H9 (cell line): ENCODE measurements at regions not wholly inside any gene's neighbourhood (a gene's known extent, or its start where the extent isn't known, plus 50 kb on each side); places are given as distances from the start of the nearest gene placed in this dataset.

Experiments
- DNase-seq: peaks from one replicate; pipeline ENCODE4 v3.0.0-alpha.2; 2017
- H2AFZ ChIP-seq: one replicate; pipeline ENCODE4 v1.6.1; 2013; ENCODE audit warnings: mild to moderate bottlenecking, low read length, control low read depth, moderate library complexity
- H2AK5ac ChIP-seq: 2 replicates; pipeline ENCODE4 v1.6.1; 2013; ENCODE audit warnings: low read length, control low read depth, mixed read lengths; ENCODE audit not compliant: insufficient read length
- H2BK120ac ChIP-seq: one replicate; pipeline ENCODE4 v1.6.1; 2013; ENCODE audit warnings: low read depth, mild to moderate bottlenecking, low read length, control low read depth, inconsistent platforms; ENCODE audit not compliant: poor library complexity, severe bottlenecking
- H2BK12ac ChIP-seq: 2 replicates; pipeline ENCODE4 v1.6.1; 2013; ENCODE audit warnings: low read length, control low read depth, mixed read lengths, low read depth; ENCODE audit not compliant: insufficient read length
- H2BK15ac ChIP-seq: 2 replicates; pipeline ENCODE4 v1.6.1; 2013; ENCODE audit warnings: low read depth, low read length, control low read depth
- H2BK20ac ChIP-seq: one replicate; pipeline ENCODE4 v1.6.1; 2013; ENCODE audit warnings: low read depth, mild to moderate bottlenecking, low read length, control low read depth, inconsistent platforms; ENCODE audit not compliant: poor library complexity, severe bottlenecking
- H2BK5ac ChIP-seq: 2 replicates; pipeline ENCODE4 v1.6.1; 2013; ENCODE audit warnings: low read length, control low read depth, mixed read lengths; ENCODE audit not compliant: insufficient read length
- H3K14ac ChIP-seq: 2 replicates; pipeline ENCODE4 v1.6.1; 2013; ENCODE audit warnings: low read length, control low read depth; ENCODE audit not compliant: insufficient read depth
- H3K18ac ChIP-seq: 2 replicates; pipeline ENCODE4 v1.6.1; 2013; ENCODE audit warnings: low read depth, mild to moderate bottlenecking, mixed read lengths, low read length, control low read depth; ENCODE audit not compliant: insufficient read length
- H3K23ac ChIP-seq: 2 replicates; pipeline ENCODE4 v1.6.1; 2013; ENCODE audit warnings: low read length, control low read depth, mixed read lengths, low read depth; ENCODE audit not compliant: insufficient read length
- H3K23me2 ChIP-seq: 2 replicates; pipeline ENCODE4 v1.6.1; 2013; ENCODE audit warnings: low read depth, mild to moderate bottlenecking, mixed read lengths, low read length, control low read depth; ENCODE audit not compliant: insufficient read length, poor library complexity, severe bottlenecking
- H3K27ac ChIP-seq: 2 replicates; pipeline ENCODE4 v1.5.1; 2013; ENCODE audit warnings: low read length, control low read depth, mixed read lengths, low read depth; ENCODE audit not compliant: insufficient read length
- H3K27me3 ChIP-seq: 2 replicates; pipeline ENCODE4 v1.6.1; 2013; ENCODE audit warnings: low read length, control low read depth, inconsistent platforms; ENCODE audit not compliant: insufficient read depth
- H3K4ac ChIP-seq: 2 replicates; pipeline ENCODE4 v1.6.1; 2013; ENCODE audit warnings: low read depth, mild to moderate bottlenecking, control low read depth, inconsistent platforms, low read length, moderate library complexity
- H3K4me1 ChIP-seq: 2 replicates; pipeline ENCODE4 v1.6.1; 2013; ENCODE audit warnings: low read length, control low read depth, inconsistent platforms; ENCODE audit not compliant: insufficient read depth
- H3K4me2 ChIP-seq: 2 replicates; pipeline ENCODE4 v1.6.1; 2013; ENCODE audit warnings: low read length, control low read depth, mixed read lengths; ENCODE audit not compliant: insufficient read length, insufficient read depth
- H3K56ac ChIP-seq: 2 replicates; pipeline ENCODE4 v1.6.1; 2013; ENCODE audit warnings: low read depth, mild to moderate bottlenecking, mixed read lengths, low read length, control low read depth; ENCODE audit not compliant: insufficient read length
- H3K79me1 ChIP-seq: 2 replicates; pipeline ENCODE4 v1.6.1; 2013; ENCODE audit warnings: low read depth, mild to moderate bottlenecking, moderate library complexity, low read length, control low read depth, inconsistent platforms; ENCODE audit not compliant: insufficient read depth, poor library complexity, severe bottlenecking
- H3K79me2 ChIP-seq: 2 replicates; pipeline ENCODE4 v1.6.1; 2013; ENCODE audit warnings: low read length, control low read depth, inconsistent platforms; ENCODE audit not compliant: insufficient read depth
- H3K9ac ChIP-seq: 2 replicates; pipeline ENCODE4 v1.6.1; 2013; ENCODE audit warnings: low read length, control low read depth, mixed read lengths; ENCODE audit not compliant: insufficient read length; ENCODE audit errors: extremely low read depth
- H3K9me3 ChIP-seq: one replicate; pipeline ENCODE4 v1.6.1; 2013; ENCODE audit warnings: low read depth, low read length, inconsistent platforms; ENCODE audit not compliant: control insufficient read depth
- H3T11ph ChIP-seq: one replicate; pipeline ENCODE4 v1.6.1; 2013; ENCODE audit warnings: mild to moderate bottlenecking, low read length, control low read depth, inconsistent platforms
- H4K20me1 ChIP-seq: one replicate; pipeline ENCODE4 v1.6.1; 2013; ENCODE audit not compliant: control insufficient read depth, insufficient read length, insufficient read depth
- H4K5ac ChIP-seq: 2 replicates; pipeline ENCODE4 v1.6.1; 2013; ENCODE audit warnings: low read depth, mild to moderate bottlenecking, mixed read lengths, low read length, control low read depth; ENCODE audit not compliant: insufficient read length
- H4K8ac ChIP-seq: replicated peaks from 2 replicates; pipeline ENCODE4 v1.6.1; 2013; ENCODE audit warnings: low read length, control low read depth, mixed read lengths, low read depth; ENCODE audit not compliant: insufficient read length
- H4K91ac ChIP-seq: 2 replicates; pipeline ENCODE4 v1.6.1; 2013; ENCODE audit warnings: low read depth, mild to moderate bottlenecking, moderate library complexity, mixed read lengths, low read length, control low read depth; ENCODE audit not compliant: insufficient read length
- H3K27ac Mint-ChIP-seq, 3 experiments: 2 replicates in 2 of 3; 3 replicates in 1 of 3; pipeline ENCODE4 v1.8.0; 2020 to 2021; ENCODE audit warnings: mixed read lengths in 3 of 3, mild to moderate bottlenecking in 1 of 3, moderate library complexity in 1 of 3
- H3K27me3 Mint-ChIP-seq: 2 replicates; pipeline ENCODE4 v1.8.0; 2021; ENCODE audit warnings: low read depth, mild to moderate bottlenecking, moderate library complexity, mixed read lengths
- H3K36me3 Mint-ChIP-seq, 3 experiments: 2 replicates in 2 of 3; 3 replicates in 1 of 3; pipeline ENCODE4 v1.8.0; 2020 to 2021; ENCODE audit warnings: low read depth in 3 of 3, mixed read lengths in 3 of 3; ENCODE audit not compliant: insufficient read depth in 1 of 3
- H3K4me1 Mint-ChIP-seq, 2 experiments: 2 replicates each; pipeline ENCODE4 v1.8.0; 2020; ENCODE audit warnings: mixed read lengths in 2 of 2
- H3K4me3 Mint-ChIP-seq, 2 experiments: 2 replicates in 1 of 2; 3 replicates in 1 of 2; pipeline ENCODE4 v1.8.0; 2020 to 2021; ENCODE audit warnings: mild to moderate bottlenecking in 2 of 2, mixed read lengths in 2 of 2, moderate library complexity in 1 of 2
- H3K9me3 Mint-ChIP-seq, 2 experiments: 2 replicates in 1 of 2; 3 replicates in 1 of 2; pipeline ENCODE4 v1.8.0; 2020; ENCODE audit warnings: mild to moderate bottlenecking in 2 of 2, mixed read lengths in 2 of 2, moderate library complexity in 1 of 2
- CTCF ChIP-seq: fragments of 200-600 bp; sonication (generic); conservative IDR thresholded peaks from 3 replicates; pipeline ENCODE4 v1.8.0; 2021; ENCODE audit warnings: antibody characterized with exemption, mild to moderate bottlenecking
- WGBS: extraction: QIAGEN DNeasy Blood & Tissue Kit; methylation state at CpG from one replicate; pipeline ENCODE4 v1.1.7; 2013; ENCODE audit warnings: missing lambda C conversion rate, low lambda C conversion rate, mixed read lengths; ENCODE audit not compliant: insufficient read length; ENCODE audit errors: extremely low coverage; 5-methylcytosine and 5-hydroxymethylcytosine counted together

GRCh38 chr12:47478426-47478825 is 227.4 kb downstream of the RPAP3 start:
- no peak overlapping the region for H4K5ac ChIP-seq
- H3K9ac ChIP-seq: no peak overlapping the region
- Mint-ChIP-seq H3K4me3 (no peak overlapping the region), H3K27me3 (no peaks in the 10 kb centered on the region), H3K36me3 (no peaks in the 10 kb centered on the region; a peak in 1 of 7 replicates), H3K27ac (no peak overlapping the region), H3K4me1 (0 out of 4 replicates have a peak, but pooled peaks cover 0 to 2% of the 10 kb centered on the region in 2 experiments), H3K9me3 (peaks cover 29 to 50% of the 10 kb centered on the region in 2 experiments)
- TF ChIP-seq CTCF: no peak
- no peak overlapping the region for H4K91ac ChIP-seq
- no peak overlapping the region for H2AFZ ChIP-seq
- H2BK120ac ChIP-seq: no peak overlapping the region
- no peaks in the 10 kb centered on the region for H3K4me1 ChIP-seq
- H2AK5ac ChIP-seq: no peak overlapping the region
- no peak overlapping the region for H2BK12ac ChIP-seq
- no peaks in the 10 kb centered on the region for H3K79me1 ChIP-seq
- peaks cover 9% of the 10 kb centered on the region for H3K9me3 ChIP-seq
- no peak overlapping the region for H3K27ac ChIP-seq
- no peak overlapping the region for H3T11ph ChIP-seq
- no peak overlapping the region for H3K14ac ChIP-seq
- no peak overlapping the region for H3K4me2 ChIP-seq
- DNase-seq: no peak
- H3K23ac ChIP-seq: no peak overlapping the region
- H3K23me2 ChIP-seq: no peaks in the 10 kb centered on the region
- H3K79me2 ChIP-seq: no peaks in the 10 kb centered on the region
- no peak overlapping the region for H3K4ac ChIP-seq
- H3K56ac ChIP-seq: no peak overlapping the region
- H4K8ac ChIP-seq: no peak overlapping the region
- H2BK5ac ChIP-seq: no peak overlapping the region
- no peak overlapping the region for H2BK20ac ChIP-seq
- no peaks in the 10 kb centered on the region for H3K27me3 ChIP-seq
- no peak overlapping the region for H2BK15ac ChIP-seq
- no peak overlapping the region for H3K18ac ChIP-seq
- WGBS: no CpG with 5 or more reads among the region's 1 CpG
- H4K20me1 ChIP-seq: no peaks in the 10 kb centered on the region
